ENCODE measurements at regions not wholly inside any gene's neighbourhood (a gene's known extent, or its start where the extent isn't known, plus 50 kb on each side); places are given as distances from the start of the nearest gene placed in this dataset.

GRCh38 chr12:127130506-127131124 is 1136.4 kb upstream of the TMEM132C start:
- no peak for TF ChIP-seq CREB1 (IDR thresholded peaks at IDR 0.05; ENCODE audit: low read depth)
- no peak for TF ChIP-seq ZBTB7A (IDR thresholded peaks at IDR 0.05; ENCODE audit: low read depth)
- no peak for TF ChIP-seq TEAD4 (IDR thresholded peaks at IDR 0.05)
- TF ChIP-seq TAF1 (IDR thresholded peaks at IDR 0.05; ENCODE audit: low read depth), result no peak

- no peak for TF ChIP-seq MAX (IDR thresholded peaks at IDR 0.05)
- no peak for TF ChIP-seq TAF1 (IDR thresholded peaks at IDR 0.05; ENCODE audit: low read depth)
- no peak for TF ChIP-seq EGR1 (IDR thresholded peaks at IDR 0.05)
- no peak for TF ChIP-seq RAD21 (IDR thresholded peaks at IDR 0.05; ENCODE audit: low read depth)
- TF ChIP-seq EP300 (IDR thresholded peaks at IDR 0.05; ENCODE audit: borderline replicate concordance), result no peak
- no peak for TF ChIP-seq YY1 (IDR thresholded peaks at IDR 0.05; ENCODE audit: low read depth)
- TF ChIP-seq REST (IDR thresholded peaks at IDR 0.05; ENCODE audit: low read depth), result no peak
- TF ChIP-seq NFIC (IDR thresholded peaks at IDR 0.05), result no peak
- TF ChIP-seq CREB1 (IDR thresholded peaks at IDR 0.05; ENCODE audit: low read depth), result no peak
- no peak for TF ChIP-seq FOXM1 (IDR thresholded peaks at IDR 0.05; ENCODE audit: borderline replicate concordance, low read depth)
- no peak for TF ChIP-seq CEBPB (IDR thresholded peaks at IDR 0.05)
- no peak for TF ChIP-seq ZBTB7A (IDR thresholded peaks at IDR 0.05; ENCODE audit: low read depth)
- TF ChIP-seq TCF12 (IDR thresholded peaks at IDR 0.05; ENCODE audit: low read depth), result no peak
- no peak for TF ChIP-seq USF1 (IDR thresholded peaks at IDR 0.05)
- TF ChIP-seq TEAD4 (IDR thresholded peaks at IDR 0.05), result no peak
Measured at GRCh38 chr12:127133675-127134335, 1133.2 kb upstream of the TMEM132C start.

GRCh38 chr12:127143020-127143419 is 1124.0 kb upstream of the TMEM132C start:
- TF ChIP-seq TEAD4 (IDR thresholded peaks at IDR 0.05) (no peak), CEBPB (IDR thresholded peaks at IDR 0.05) (no peak), TCF12 (IDR thresholded peaks at IDR 0.05; ENCODE audit: low read depth) (no peak), FOXM1 (IDR thresholded peaks at IDR 0.05; ENCODE audit: borderline replicate concordance, low read depth) (no peak), TAF1 (IDR thresholded peaks at IDR 0.05; ENCODE audit: low read depth) (no peak), YY1 (IDR thresholded peaks at IDR 0.05; ENCODE audit: low read depth) (no peak), RAD21 (IDR thresholded peaks at IDR 0.05; ENCODE audit: low read depth) (no peak), EGR1 (IDR thresholded peaks at IDR 0.05) (no peak), EP300 (IDR thresholded peaks at IDR 0.05; ENCODE audit: borderline replicate concordance) (no peak), ZBTB7A (IDR thresholded peaks at IDR 0.05; ENCODE audit: low read depth) (no peak), CREB1 (IDR thresholded peaks at IDR 0.05; ENCODE audit: low read depth) (no peak), MAX (IDR thresholded peaks at IDR 0.05) (no peak), NFIC (IDR thresholded peaks at IDR 0.05) (no peak), USF1 (IDR thresholded peaks at IDR 0.05) (no peak), REST (IDR thresholded peaks at IDR 0.05; ENCODE audit: low read depth) (no peak)

- TF ChIP-seq EGR1 (IDR thresholded peaks at IDR 0.05) (no peak), TEAD4 (IDR thresholded peaks at IDR 0.05) (no peak), USF1 (IDR thresholded peaks at IDR 0.05) (no peak), CREB1 (IDR thresholded peaks at IDR 0.05; ENCODE audit: low read depth) (no peak), MAX (IDR thresholded peaks at IDR 0.05) (no peak), CEBPB (IDR thresholded peaks at IDR 0.05) (no peak), ZBTB7A (IDR thresholded peaks at IDR 0.05; ENCODE audit: low read depth) (no peak), RAD21 (IDR thresholded peaks at IDR 0.05; ENCODE audit: low read depth) (no peak), EP300 (IDR thresholded peaks at IDR 0.05; ENCODE audit: borderline replicate concordance) (no peak), YY1 (IDR thresholded peaks at IDR 0.05; ENCODE audit: low read depth) (no peak), REST (IDR thresholded peaks at IDR 0.05; ENCODE audit: low read depth) (no peak), TCF12 (IDR thresholded peaks at IDR 0.05; ENCODE audit: low read depth) (no peak), NFIC (IDR thresholded peaks at IDR 0.05) (no peak), FOXM1 (IDR thresholded peaks at IDR 0.05; ENCODE audit: borderline replicate concordance, low read depth) (no peak), TAF1 (IDR thresholded peaks at IDR 0.05; ENCODE audit: low read depth) (no peak)
Measured at GRCh38 chr12:127144770-127145169, 1122.2 kb upstream of the TMEM132C start.
